ENCODE measurements at regions not wholly inside any gene's neighbourhood (a gene's known extent, or its start where the extent isn't known, plus 50 kb on each side); places are given as distances from the start of the nearest gene placed in this dataset.

DNA sequence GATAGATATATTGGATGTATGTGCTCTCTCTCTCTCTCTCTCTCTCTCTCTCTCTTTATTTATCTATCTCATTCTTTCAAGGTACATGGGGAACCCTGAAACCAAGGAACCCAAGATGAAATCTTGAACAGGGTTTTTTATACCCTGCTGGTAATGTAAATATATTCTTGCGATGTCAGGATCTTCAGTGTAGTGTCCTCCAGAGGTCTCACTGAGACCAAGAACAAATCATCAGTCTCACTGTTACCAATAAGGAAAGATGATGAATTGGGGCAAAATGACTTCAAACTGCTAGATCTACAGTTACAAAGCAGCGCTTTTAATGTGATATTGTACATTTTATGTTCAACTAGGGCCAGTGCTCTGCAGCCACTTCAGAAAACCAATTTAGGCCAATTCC lies 423.5 kb downstream of the ANKRD7 start:
- no peak for DNase-seq (ENCODE audit: low read depth)
- H3K4me3 ChIP-seq (ENCODE audit: low read depth, low read length), result no peak overlapping the region
- TF ChIP-seq, protein P1, sequence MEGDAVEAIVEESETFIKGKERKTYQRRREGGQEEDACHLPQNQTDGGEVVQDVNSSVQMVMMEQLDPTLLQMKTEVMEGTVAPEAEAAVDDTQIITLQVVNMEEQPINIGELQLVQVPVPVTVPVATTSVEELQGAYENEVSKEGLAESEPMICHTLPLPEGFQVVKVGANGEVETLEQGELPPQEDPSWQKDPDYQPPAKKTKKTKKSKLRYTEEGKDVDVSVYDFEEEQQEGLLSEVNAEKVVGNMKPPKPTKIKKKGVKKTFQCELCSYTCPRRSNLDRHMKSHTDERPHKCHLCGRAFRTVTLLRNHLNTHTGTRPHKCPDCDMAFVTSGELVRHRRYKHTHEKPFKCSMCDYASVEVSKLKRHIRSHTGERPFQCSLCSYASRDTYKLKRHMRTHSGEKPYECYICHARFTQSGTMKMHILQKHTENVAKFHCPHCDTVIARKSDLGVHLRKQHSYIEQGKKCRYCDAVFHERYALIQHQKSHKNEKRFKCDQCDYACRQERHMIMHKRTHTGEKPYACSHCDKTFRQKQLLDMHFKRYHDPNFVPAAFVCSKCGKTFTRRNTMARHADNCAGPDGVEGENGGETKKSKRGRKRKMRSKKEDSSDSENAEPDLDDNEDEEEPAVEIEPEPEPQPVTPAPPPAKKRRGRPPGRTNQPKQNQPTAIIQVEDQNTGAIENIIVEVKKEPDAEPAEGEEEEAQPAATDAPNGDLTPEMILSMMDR (IDR thresholded peaks at IDR 0.05; ENCODE audit: insufficient read depth, low read length), result no peak

GRCh38 chr7:118657391-118658005 lies 433.0 kb downstream of the ANKRD7 start:
- no peak overlapping the region for H3K4me3 ChIP-seq (ENCODE audit: low read depth, low read length)
- TF ChIP-seq, protein P1 (IDR thresholded peaks at IDR 0.05; ENCODE audit: insufficient read depth, low read length), result no peak
- DNase-seq (ENCODE audit: low read depth), result no peak

DNA sequence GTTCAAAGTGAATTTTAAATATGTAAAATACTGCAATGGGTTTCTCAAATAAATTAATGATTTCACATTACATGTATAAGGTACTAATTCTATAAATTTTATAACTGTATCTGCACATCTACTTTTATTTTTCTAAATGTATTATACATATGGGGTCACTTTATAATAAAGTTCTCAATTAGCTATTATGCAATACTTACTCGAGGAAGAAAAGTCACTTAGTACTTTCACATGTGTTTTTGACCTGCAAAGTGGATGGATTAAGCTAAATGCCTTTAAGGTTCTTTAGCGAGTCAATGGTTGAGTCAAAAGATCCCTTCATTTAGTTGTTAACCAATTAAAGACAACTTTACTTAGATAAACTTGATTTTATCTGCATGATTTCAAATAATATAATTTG lies 437.8 kb downstream of the ANKRD7 start:
- DNase-seq (ENCODE audit: low read depth), result no peak

GRCh38 chr7:118664498-118664897 lies 440.0 kb downstream of the ANKRD7 start:
- TF ChIP-seq, protein P1 (IDR thresholded peaks at IDR 0.05; ENCODE audit: insufficient read depth, low read length), result no peak
- no peak for DNase-seq (ENCODE audit: low read depth)

More for the DNA sequence above, 437.8 kb downstream of the ANKRD7 start:
- TF ChIP-seq, protein P1 (IDR thresholded peaks at IDR 0.05; ENCODE audit: insufficient read depth, low read length), result no peak
- H3K4me3 ChIP-seq (ENCODE audit: low read depth, low read length), result no peak overlapping the region

GRCh38 chr7:118671149-118671548 lies 446.6 kb downstream of the ANKRD7 start:
- H3K4me3 ChIP-seq (ENCODE audit: low read depth, low read length), result no peak overlapping the region
- TF ChIP-seq, protein P1 (IDR thresholded peaks at IDR 0.05; ENCODE audit: insufficient read depth, low read length), result no peak
- no peak for DNase-seq (ENCODE audit: low read depth)

More at GRCh38 chr7:118664498-118664897, 440.0 kb downstream of the ANKRD7 start:
- no peak overlapping the region for H3K4me3 ChIP-seq (ENCODE audit: low read depth, low read length)

DNA sequence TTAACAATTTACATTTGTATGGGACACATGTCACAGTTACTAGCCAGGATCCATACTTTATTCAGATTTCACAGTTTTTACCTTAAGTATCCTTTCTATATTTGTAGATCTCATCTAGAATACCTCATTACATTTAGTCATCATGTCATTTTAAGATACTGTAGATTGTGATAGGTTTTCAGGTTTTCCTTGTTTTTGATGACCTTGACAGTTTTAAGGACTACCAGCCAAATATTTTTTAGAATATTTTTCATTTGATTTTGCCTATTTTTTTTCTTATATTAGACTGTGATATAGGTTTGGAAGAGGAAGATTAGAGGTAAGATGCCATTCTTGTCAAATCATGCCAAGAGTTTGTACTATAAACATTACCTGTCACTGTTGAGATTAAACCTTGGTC lies 460.3 kb downstream of the ANKRD7 start:
- H3K4me3 ChIP-seq (ENCODE audit: low read depth, low read length), result no peak overlapping the region
- TF ChIP-seq, protein P1 (IDR thresholded peaks at IDR 0.05; ENCODE audit: insufficient read depth, low read length), result no peak
- no peak for DNase-seq (ENCODE audit: low read depth)

GRCh38 chr7:118689403-118689802 lies 464.9 kb downstream of the ANKRD7 start:
- TF ChIP-seq, protein P1 (IDR thresholded peaks at IDR 0.05; ENCODE audit: insufficient read depth, low read length), result no peak
- no peak for DNase-seq (ENCODE audit: low read depth)
- no peak overlapping the region for H3K4me3 ChIP-seq (ENCODE audit: low read depth, low read length)

Measured in fibroblast of the aortic adventitia (primary cell).